ENCODE measurements at regions not wholly inside any gene's neighbourhood (a gene's known extent, or its start where the extent isn't known, plus 50 kb on each side); places are given as distances from the start of the nearest gene placed in this dataset.
A peak's percentile ranks its signal among the peaks of the same experiment; 100 is the strongest.

DNA sequence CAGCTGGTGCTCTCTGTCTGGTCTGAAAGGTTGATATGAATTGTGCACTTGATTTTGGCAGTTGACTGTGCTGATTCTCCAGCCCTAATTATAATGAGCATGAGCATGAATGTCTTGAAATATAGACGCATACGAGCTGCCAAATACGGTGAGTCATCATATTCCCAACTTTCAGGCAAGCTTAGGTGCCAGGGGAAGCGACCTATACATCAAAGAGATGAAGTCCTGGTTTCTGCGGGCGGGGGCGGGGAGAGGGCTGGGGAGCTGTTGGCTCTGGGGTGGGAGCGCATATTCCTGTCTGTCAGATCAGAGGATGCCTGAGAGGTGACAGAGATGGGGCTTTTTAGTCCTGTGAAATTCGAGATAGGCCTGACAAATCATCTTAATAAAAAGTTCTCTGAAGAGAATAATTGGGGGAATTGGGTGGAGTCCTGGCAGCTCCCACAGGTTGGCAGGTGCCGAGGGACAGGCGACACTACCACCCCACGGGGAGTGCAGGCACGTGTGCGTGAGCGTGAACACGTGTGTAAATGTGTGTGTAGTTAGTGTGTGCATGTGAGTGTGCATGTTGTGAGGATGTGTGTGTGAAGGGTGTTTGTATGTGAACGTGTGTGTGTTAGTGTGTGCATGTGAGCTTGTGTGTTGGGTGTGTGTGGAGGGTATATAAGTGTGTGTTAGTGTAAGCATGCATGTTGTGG, 865.3 kb downstream of the TBC1D22A start (continued):
- TF ChIP-seq, protein P1, sequence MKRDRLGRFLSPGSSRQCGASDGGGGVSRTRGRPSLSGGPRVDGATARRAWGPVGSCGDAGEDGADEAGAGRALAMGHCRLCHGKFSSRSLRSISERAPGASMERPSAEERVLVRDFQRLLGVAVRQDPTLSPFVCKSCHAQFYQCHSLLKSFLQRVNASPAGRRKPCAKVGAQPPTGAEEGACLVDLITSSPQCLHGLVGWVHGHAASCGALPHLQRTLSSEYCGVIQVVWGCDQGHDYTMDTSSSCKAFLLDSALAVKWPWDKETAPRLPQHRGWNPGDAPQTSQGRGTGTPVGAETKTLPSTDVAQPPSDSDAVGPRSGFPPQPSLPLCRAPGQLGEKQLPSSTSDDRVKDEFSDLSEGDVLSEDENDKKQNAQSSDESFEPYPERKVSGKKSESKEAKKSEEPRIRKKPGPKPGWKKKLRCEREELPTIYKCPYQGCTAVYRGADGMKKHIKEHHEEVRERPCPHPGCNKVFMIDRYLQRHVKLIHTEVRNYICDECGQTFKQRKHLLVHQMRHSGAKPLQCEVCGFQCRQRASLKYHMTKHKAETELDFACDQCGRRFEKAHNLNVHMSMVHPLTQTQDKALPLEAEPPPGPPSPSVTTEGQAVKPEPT (CRISPR knock-in tag; IDR thresholded peaks at IDR 0.05; ENCODE audit: low read depth): no peak
- TF ChIP-seq, protein P2, sequence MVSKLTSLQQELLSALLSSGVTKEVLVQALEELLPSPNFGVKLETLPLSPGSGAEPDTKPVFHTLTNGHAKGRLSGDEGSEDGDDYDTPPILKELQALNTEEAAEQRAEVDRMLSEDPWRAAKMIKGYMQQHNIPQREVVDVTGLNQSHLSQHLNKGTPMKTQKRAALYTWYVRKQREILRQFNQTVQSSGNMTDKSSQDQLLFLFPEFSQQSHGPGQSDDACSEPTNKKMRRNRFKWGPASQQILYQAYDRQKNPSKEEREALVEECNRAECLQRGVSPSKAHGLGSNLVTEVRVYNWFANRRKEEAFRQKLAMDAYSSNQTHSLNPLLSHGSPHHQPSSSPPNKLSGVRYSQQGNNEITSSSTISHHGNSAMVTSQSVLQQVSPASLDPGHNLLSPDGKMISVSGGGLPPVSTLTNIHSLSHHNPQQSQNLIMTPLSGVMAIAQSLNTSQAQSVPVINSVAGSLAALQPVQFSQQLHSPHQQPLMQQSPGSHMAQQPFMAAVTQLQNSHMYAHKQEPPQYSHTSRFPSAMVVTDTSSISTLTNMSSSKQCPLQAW (CRISPR knock-in tag; IDR thresholded peaks at IDR 0.05): no peak
- TF ChIP-seq MAFF (IDR thresholded peaks at IDR 0.05; ENCODE audit: low read depth, low read length) (peak; percentile 65; the same call in 1 of the 2 replicates), XBP1 (CRISPR knock-in tag; IDR thresholded peaks at IDR 0.05) (no peak), GABPB1 (CRISPR knock-in tag; IDR thresholded peaks at IDR 0.05) (no peak), TBL1XR1 (IDR thresholded peaks at IDR 0.05; ENCODE audit: borderline replicate concordance, low read length, partially characterized antibody) (no peak), ATAD3A (CRISPR knock-in tag; IDR thresholded peaks at IDR 0.05) (no peak), NCOA1 (CRISPR knock-in tag; IDR thresholded peaks at IDR 0.05) (no peak)

Data from HepG2 (cell line).